Activated CD4-positive, alpha-beta T cell treated with anti-CD3 and anti-CD28 coated beads for 24 hours (primary cell): ENCODE measurements at regions not wholly inside any gene's neighbourhood (a gene's known extent, or its start where the extent isn't known, plus 50 kb on each side); places are given as distances from the start of the nearest gene placed in this dataset.
"Not testable (repeated sequence)": the region's sequence is repeated elsewhere in the genome, so short reads cannot be mapped to it uniquely, and the experiment has no call there.

Experiments
- DNase-seq, 2 donors: peaks; one replicate each; pipeline ENCODE4 v3.0.0-alpha.2; 2020; ENCODE audit warnings: low read depth in 2 of 2

DNA sequence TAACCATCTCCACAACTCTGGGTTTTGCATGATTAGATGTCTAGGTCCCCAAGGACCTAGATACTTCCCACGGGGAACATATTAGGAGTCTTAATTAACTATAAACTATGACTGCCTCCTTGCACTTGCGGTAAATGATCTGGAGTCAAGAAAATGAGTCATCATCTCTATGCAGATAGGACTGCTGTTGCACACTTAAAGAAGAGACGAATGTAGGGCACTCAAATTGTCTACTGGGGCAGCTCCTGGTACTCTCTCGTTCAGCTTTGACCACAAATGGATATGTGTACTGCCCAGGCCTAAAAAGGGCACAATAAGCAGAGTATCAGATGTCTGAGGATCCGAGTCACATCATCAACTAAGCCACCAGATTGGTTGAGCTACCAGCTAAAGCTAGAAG lies 1783.4 kb upstream of the AGA start:
- DNase-seq: no peak

DNA sequence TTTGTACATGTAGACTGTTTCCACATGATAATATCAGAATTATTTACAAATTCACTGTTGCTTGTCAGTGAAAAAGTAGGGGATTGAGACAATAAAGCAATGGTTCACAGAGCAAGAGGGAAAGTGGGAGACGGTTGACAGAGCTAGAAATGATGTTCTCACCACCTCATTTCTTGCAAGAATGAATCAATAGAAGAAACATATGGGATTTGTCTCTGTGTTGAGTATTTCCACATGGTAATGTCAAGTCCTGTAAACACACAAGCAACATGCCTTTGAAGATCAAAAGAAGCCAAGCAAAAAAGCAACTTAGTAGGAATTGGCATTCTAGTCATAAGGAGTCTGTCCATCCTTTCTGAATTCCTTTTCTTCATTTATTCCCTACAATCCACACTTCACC lies 1806.6 kb upstream of the AGA start:
- DNase-seq: no peak

GRCh38 chr4:179268791-179269190 lies 1826.6 kb upstream of the AGA start:
- DNase-seq: no peak

DNA sequence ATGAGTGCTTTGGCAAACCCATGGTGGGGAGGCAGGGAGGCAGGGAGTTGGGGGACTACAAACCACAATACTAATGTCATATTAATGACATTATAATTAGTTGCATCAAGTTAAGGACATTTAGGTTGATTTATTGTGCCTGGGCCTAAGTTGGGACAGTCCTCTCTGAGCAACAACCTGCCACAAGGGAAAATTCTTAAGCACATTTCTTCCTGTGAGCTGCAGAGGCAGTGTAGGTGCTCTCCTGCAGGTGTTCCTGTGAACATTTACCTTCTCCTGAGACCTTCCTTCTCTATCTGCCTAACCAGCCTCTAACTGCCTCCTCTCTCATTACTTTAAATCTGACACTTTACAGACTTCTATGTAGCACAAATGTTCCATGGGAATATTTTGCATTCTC lies 1830.0 kb upstream of the AGA start:
- DNase-seq: no peak

DNA sequence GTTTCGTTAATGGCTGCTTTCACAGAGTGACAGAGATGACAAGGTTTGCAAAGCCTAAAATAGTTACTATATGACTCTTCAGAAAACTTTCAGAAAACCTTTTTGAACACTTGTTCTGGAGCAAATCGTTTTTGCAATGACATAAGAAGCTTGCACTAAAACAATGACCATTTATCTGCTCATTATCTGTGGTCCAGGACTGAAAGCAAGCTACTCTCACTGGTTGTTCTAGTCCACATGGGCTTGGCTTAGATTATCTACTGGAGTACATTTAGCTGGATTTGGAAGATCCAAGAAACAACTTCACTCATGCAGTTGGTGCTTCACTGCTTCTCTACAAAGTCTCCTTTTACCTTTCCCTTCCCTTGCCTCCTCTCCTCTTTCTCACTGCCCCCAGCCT lies 1836.4 kb upstream of the AGA start:
- no peak for DNase-seq

GRCh38 chr4:179285696-179286095 lies 1843.5 kb upstream of the AGA start:
- DNase-seq: no peak

DNA sequence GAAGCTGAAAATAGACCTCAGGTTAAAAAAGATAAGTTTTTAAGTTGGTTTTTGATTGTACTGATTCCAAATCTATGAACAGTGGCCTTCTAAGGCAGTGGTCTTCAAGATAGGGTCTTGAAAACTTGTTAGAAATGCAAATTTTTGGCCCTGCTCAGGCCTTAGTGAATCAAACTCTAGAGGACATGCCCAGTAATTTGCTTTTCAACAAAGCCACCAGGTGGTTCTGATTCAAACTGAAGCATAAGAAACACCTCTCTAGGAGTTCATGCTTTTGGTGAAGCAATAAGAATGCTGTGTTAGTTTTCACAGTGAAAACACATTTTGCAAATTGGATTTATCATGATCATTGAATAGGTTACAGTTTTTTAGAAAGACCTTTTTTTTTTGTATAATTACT lies 1849.4 kb upstream of the AGA start:
- no peak for DNase-seq

- DNase-seq: no peak
These were observed 1850.2 kb upstream of the AGA start for GRCh38 chr4:179292468-179292867.

GRCh38 chr4:179307297-179308136 lies 1865.3 kb upstream of the AGA start:
- DNase-seq: no peak

- no peak for DNase-seq
These were observed 1871.6 kb upstream of the AGA start for GRCh38 chr4:179313823-179314222.

GRCh38 chr4:179325181-179325580 lies 1882.9 kb upstream of the AGA start:
- no peak for DNase-seq

GRCh38 chr4:179328627-179329026 lies 1886.4 kb upstream of the AGA start:
- no peak for DNase-seq

DNA sequence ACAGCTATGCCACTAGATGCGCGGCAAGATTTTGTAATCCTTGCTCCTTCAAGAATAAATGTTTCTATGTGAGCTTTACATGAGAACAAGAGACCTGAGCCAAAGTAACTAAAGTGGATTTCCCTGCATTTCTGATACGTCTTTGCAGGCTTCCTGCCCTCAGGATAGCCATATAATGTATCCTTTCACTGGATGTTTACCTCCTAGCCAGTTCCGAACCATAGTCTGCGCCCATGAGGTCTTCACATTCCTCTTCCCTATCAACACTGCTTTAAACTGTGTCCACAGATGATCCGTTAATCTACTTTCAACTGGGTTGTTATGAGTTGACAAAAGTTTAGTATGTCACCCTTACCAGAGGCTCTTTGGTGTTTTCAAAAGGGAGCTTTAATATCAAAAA lies 1889.1 kb upstream of the AGA start:
- DNase-seq: no peak

DNA sequence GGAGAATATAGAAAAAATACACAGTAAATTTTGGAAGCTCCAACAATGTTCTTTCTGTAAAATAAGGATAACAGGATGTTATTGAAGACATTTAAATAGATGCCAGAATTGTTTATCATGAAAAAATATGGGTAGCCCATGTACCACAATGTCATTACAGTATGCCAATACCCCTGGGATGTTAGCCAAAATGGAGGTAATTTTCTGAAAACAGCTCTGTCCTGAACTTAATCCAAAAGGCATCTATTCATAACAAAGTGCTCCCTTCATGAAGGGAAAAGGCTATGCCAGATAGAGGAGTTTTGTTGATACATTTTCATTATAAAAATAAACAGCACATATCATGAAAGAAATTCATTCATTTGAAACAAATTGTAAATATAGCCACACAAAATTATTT lies 1902.6 kb upstream of the AGA start:
- DNase-seq: no peak

DNA sequence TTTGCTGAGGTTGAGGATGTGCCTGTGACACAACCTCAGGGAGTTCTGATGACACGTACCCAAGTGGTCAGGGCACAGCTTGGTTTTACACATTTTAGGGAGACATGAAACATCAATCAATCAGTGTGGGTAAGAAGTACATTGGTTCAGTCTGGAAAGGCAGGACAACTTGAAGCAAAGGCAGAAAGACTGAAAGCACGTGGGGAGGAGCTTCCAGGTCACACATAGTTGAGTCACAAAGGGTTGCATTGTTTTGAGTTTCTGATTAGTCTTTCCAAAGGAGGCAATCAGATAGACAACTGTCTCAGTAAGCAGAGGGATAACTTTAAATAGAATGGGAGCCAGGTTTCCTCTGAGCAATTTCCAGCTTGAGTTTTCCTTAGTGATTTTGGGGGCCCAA lies 1910.0 kb upstream of the AGA start:
- no peak for DNase-seq

GRCh38 chr4:179353786-179354185 lies 1911.5 kb upstream of the AGA start:
- DNase-seq: no peak

GRCh38 chr4:179361978-179362486 lies 1919.8 kb upstream of the AGA start:
- no peak for DNase-seq

GRCh38 chr4:179365932-179366331 lies 1923.7 kb upstream of the AGA start:
- not testable (repeated sequence) for DNase-seq

- DNase-seq: no peak
These were observed 1930.0 kb upstream of the AGA start for GRCh38 chr4:179372242-179372641.

DNA sequence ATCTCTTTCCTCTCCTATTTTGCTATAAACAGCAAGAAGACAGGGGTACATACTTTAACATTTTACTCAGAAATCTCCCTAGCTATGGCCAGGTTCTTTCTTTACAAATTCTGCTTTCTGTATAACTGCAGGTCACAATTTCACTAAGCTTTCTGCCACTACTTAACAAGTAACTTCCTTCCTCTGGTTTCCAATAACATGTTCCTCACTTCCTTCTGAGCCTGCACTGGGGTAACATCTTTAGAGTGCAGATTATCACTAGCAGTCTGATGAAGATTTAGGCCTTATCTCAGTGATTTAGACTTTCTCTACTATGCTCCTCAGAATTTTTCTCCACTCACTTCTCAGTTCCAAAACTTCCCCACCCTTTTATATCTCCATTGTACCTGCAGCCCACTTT lies 1930.5 kb upstream of the AGA start:
- no peak for DNase-seq

GRCh38 chr4:179378847-179379246 lies 1936.6 kb upstream of the AGA start:
- DNase-seq: not testable (repeated sequence)

DNA sequence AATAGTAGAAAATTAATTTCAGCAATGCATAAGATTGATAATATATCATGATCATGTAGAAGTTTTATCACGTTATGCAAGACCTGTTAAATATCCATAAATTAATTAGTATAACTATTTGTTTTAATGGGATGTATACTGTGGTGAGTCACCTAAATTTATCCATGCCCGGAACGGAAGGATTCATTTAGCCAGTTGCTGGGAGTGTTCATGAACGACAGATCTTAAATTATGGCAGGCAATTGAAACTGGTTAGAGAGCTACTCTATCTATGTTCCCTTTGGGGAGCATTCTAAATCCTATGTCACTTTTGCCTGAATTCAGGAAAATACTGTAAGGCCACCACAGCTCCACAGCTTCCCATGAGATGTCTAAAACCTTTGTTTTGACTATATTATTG lies 1950.5 kb upstream of the AGA start:
- no peak for DNase-seq

GRCh38 chr4:179398414-179398813 lies 1956.2 kb upstream of the AGA start:
- DNase-seq: no peak
